GM23248 (cell line): ENCODE measurements at regions not wholly inside any gene's neighbourhood (a gene's known extent, or its start where the extent isn't known, plus 50 kb on each side); places are given as distances from the start of the nearest gene placed in this dataset.
A peak's percentile ranks its signal among the peaks of the same experiment; 100 is the strongest.

Experiments used
- DNase-seq: peaks from one replicate; pipeline ENCODE4 v3.0.0-alpha.2; 2015
- H2AFZ ChIP-seq: fragments of 200-600 bp; sonication (generic); 2 replicates; pipeline ENCODE4 v1.6.1; 2016; ENCODE audit warnings: antibody characterized with exemption
- H3F3A ChIP-seq: fragments of 200-600 bp; sonication (generic); 2 replicates; pipeline ENCODE4 v1.6.1; 2016; ENCODE audit warnings: mild to moderate bottlenecking, antibody characterized with exemption, mixed run types; ENCODE audit not compliant: insufficient read depth
- H3K27ac ChIP-seq: fragments of 200-600 bp; sonication (generic); 2 replicates; pipeline ENCODE4 v1.5.1; 2016; ENCODE audit warnings: mild to moderate bottlenecking
- H3K27me3 ChIP-seq: fragments of 200-600 bp; sonication (generic); replicated peaks from 2 replicates; pipeline ENCODE4 v1.6.1; 2016; ENCODE audit warnings: mild to moderate bottlenecking; ENCODE audit not compliant: insufficient read depth
- H3K36me3 ChIP-seq: fragments of 200-600 bp; sonication (generic); 2 replicates; pipeline ENCODE4 v1.6.1; 2016; ENCODE audit warnings: low read depth, mild to moderate bottlenecking
- H3K4me1 ChIP-seq: fragments of 200-600 bp; sonication (generic); 2 replicates; pipeline ENCODE4 v1.6.1; 2016; ENCODE audit warnings: mild to moderate bottlenecking; ENCODE audit not compliant: insufficient read depth
- H3K4me2 ChIP-seq: fragments of 200-600 bp; sonication (generic); one replicate; pipeline ENCODE4 v1.6.1; 2016; ENCODE audit warnings: mild to moderate bottlenecking; ENCODE audit not compliant: unreplicated experiment
- H3K4me3 ChIP-seq: fragments of 200-600 bp; sonication (generic); 2 replicates; pipeline ENCODE4 v1.5.1; 2016; ENCODE audit warnings: mild to moderate bottlenecking
- H3K79me2 ChIP-seq: fragments of 200-600 bp; sonication (generic); 2 replicates; pipeline ENCODE4 v1.6.1; 2016; ENCODE audit warnings: mild to moderate bottlenecking; ENCODE audit not compliant: insufficient read depth
- H3K9ac ChIP-seq: fragments of 200-600 bp; sonication (generic); 2 replicates; pipeline ENCODE4 v1.6.1; 2016; ENCODE audit warnings: mild to moderate bottlenecking
- H3K9me2 ChIP-seq: fragments of 200-600 bp; sonication (generic); 2 replicates; pipeline ENCODE4 v1.6.1; 2016; ENCODE audit warnings: mixed run types, mild to moderate bottlenecking, moderate library complexity; ENCODE audit not compliant: insufficient read depth
- H3K9me3 ChIP-seq: fragments of 200-600 bp; sonication (generic); one replicate; pipeline ENCODE4 v1.6.1; 2017; ENCODE audit warnings: low read depth
- H4K20me1 ChIP-seq: fragments of 200-600 bp; sonication (generic); 2 replicates; pipeline ENCODE4 v1.6.0; 2016; ENCODE audit not compliant: insufficient read depth
- EZH2 ChIP-seq: fragments of 200-600 bp; sonication (generic); IDR thresholded peaks from 2 replicates; pipeline ENCODE4 v1.6.1; 2018; ENCODE audit warnings: antibody characterized with exemption, mild to moderate bottlenecking; ENCODE audit not compliant: insufficient read depth, poor library complexity, severe bottlenecking
- EZH2phosphoT487 ChIP-seq: fragments of 200-600 bp; sonication (generic); IDR thresholded peaks from 2 replicates; pipeline ENCODE4 v1.6.1; 2018; ENCODE audit warnings: antibody characterized with exemption, moderate library complexity, mild to moderate bottlenecking, low read depth; ENCODE audit not compliant: insufficient read depth
- WGBS, 2 experiments: methylation state at CpG; one replicate each; pipeline ENCODE4 v1.1.6; 2015 to 2017; ENCODE audit warnings: low lambda C conversion rate in 2 of 2, low coverage in 1 of 2; ENCODE audit errors: missing lambda C conversion rate in 2 of 2; 5-methylcytosine and 5-hydroxymethylcytosine counted together
- in situ Hi-C: fragments of 300-500 bp; cut with MboI; formaldehyde crosslinking; loops from 2 replicates; pipeline ENCODE4 v1.15.0; 2020

GRCh38 chr5:34511481-34511880 is 144.6 kb upstream of the RAI14 start:
- Histone ChIP-seq H3K36me3 (no peaks in the 10 kb centered on the region), H3K4me2 (no peak overlapping the region), H3K27ac (no peak overlapping the region), H4K20me1 (no peaks in the 10 kb centered on the region), H3K79me2 (no peaks in the 10 kb centered on the region), H3K27me3 (no peaks in the 10 kb centered on the region), H2AFZ (peak overlapping the region; percentile 43; the same call in 1 of the 2 replicates), H3K4me3 (no peak overlapping the region), H3K4me1 (no peaks in the 10 kb centered on the region), H3K9ac (no peak overlapping the region), H3F3A (no peaks in the 10 kb centered on the region), H3K9me2 (no peaks in the 10 kb centered on the region), H3K9me3 (no peaks in the 10 kb centered on the region)
- in situ Hi-C loops, result no loop called here
- WGBS, 2 experiments, result 74 to 76% methylated on average over 1 of the region's 1 CpG
- TF ChIP-seq EZH2 (no peak), EZH2phosphoT487 (no peak)
- no peak for DNase-seq

DNA sequence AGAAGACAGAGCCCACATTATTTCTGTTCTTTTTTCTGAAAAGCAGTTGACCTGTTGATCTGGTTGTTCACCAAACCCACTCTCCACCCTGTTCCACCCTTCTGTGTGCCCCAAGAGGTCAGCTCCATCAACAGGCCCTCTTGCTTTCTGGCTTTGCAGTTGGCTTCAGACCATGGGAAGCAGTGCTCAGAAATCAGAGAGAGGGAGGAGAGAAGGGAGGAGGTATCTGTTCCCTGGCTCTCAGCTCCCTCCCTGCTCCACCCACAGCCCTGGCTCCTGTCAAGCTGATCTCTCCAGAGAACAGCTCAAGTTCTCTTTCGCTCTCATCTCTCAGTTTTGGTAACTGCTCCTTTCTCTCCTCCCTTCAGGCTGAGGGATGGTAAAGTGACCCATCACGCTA is 144.2 kb upstream of the RAI14 start:
- Histone ChIP-seq H3K36me3 (no peaks in the 10 kb centered on the region), H3K27ac (no peak overlapping the region), H3F3A (no peaks in the 10 kb centered on the region), H3K9me2 (no peaks in the 10 kb centered on the region), H3K4me1 (no peaks in the 10 kb centered on the region), H2AFZ (peak overlapping the region; percentile 43), H3K9me3 (no peaks in the 10 kb centered on the region), H3K27me3 (no peaks in the 10 kb centered on the region), H3K4me2 (no peak overlapping the region), H4K20me1 (no peaks in the 10 kb centered on the region), H3K9ac (no peak overlapping the region), H3K79me2 (no peaks in the 10 kb centered on the region), H3K4me3 (no peak overlapping the region)
- no peak for TF ChIP-seq EZH2
- TF ChIP-seq EZH2phosphoT487, result no peak
- DNase-seq, result no peak
- in situ Hi-C loops, result no loop called here
- 39 to 46% methylated on average over 2 of the region's 2 CpGs for WGBS, 2 experiments

DNA sequence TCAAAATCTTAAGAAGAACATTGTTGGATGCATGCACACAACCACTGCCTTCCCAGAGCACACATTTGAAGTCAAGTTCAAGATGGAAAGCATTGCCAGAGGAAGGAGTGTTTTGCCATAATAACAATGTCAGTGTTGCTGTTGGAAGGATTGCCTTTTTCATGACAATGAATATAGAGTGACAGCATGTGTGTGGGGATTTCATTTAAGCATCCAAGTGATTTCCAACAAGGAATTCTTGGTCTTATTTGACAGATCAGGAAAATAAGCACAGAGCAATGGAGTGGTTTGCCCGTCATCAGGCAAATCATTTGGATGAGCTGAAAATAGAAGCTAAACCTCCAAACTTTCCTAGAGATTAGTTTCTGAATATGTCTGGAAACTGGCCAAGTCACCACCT is 140.0 kb upstream of the RAI14 start:
- no peaks in the 10 kb centered on the region for H3K9me3 ChIP-seq
- H3F3A ChIP-seq, result peaks cover 10% of the 10 kb centered on the region
- H3K4me2 ChIP-seq, result no peak overlapping the region
- H3K27me3 ChIP-seq, result no peaks in the 10 kb centered on the region
- H3K27ac ChIP-seq, result no peak overlapping the region
- H2AFZ ChIP-seq, result no peak overlapping the region
- no peak overlapping the region for H3K9ac ChIP-seq
- no peak overlapping the region for H3K4me3 ChIP-seq
- H4K20me1 ChIP-seq, result no peaks in the 10 kb centered on the region
- no peaks in the 10 kb centered on the region for H3K79me2 ChIP-seq
- in situ Hi-C loops, result no loop called here
- H3K9me2 ChIP-seq, result no peaks in the 10 kb centered on the region
- peaks cover 9% of the 10 kb centered on the region for H3K4me1 ChIP-seq
- 89 to 100% methylated on average over 1 of the region's 1 CpG for WGBS, 2 experiments
- H3K36me3 ChIP-seq, result no peaks in the 10 kb centered on the region
- DNase-seq, result no peak
- TF ChIP-seq EZH2phosphoT487 (no peak), EZH2 (no peak)

- no peak overlapping the region for H3K4me2 ChIP-seq
- no peaks in the 10 kb centered on the region for H3K36me3 ChIP-seq
- 97% methylated on average over 6 of the region's 6 CpGs for WGBS, 2 experiments
- no peak overlapping the region for H3K9ac ChIP-seq
- no peaks in the 10 kb centered on the region for H3K27me3 ChIP-seq
- peaks cover 9% of the 10 kb centered on the region for H3K4me1 ChIP-seq
- no peaks in the 10 kb centered on the region for H3K9me2 ChIP-seq
- H2AFZ ChIP-seq, result no peak overlapping the region
- DNase-seq, result no peak
- no peaks in the 10 kb centered on the region for H3K79me2 ChIP-seq
- peaks cover 10% of the 10 kb centered on the region for H3F3A ChIP-seq
- H3K4me3 ChIP-seq, result no peak overlapping the region
- H3K9me3 ChIP-seq, result no peaks in the 10 kb centered on the region
- no peaks in the 10 kb centered on the region for H4K20me1 ChIP-seq
- no peak overlapping the region for H3K27ac ChIP-seq
- TF ChIP-seq EZH2phosphoT487, result no peak
- no peak for TF ChIP-seq EZH2
- in situ Hi-C loops, result no loop called here
These were observed 139.4 kb upstream of the RAI14 start for GRCh38 chr5:34516686-34517085.

- Histone ChIP-seq H4K20me1 (no peaks in the 10 kb centered on the region), H3K79me2 (no peaks in the 10 kb centered on the region), H3K36me3 (no peaks in the 10 kb centered on the region), H3F3A (peaks cover 10% of the 10 kb centered on the region), H3K4me2 (no peak overlapping the region), H3K9me3 (no peaks in the 10 kb centered on the region), H2AFZ (no peak overlapping the region), H3K27me3 (no peaks in the 10 kb centered on the region), H3K27ac (no peak overlapping the region), H3K4me1 (peaks cover 9% of the 10 kb centered on the region), H3K9ac (no peak overlapping the region), H3K4me3 (no peak overlapping the region), H3K9me2 (no peaks in the 10 kb centered on the region)
- 5 to 9% methylated on average over 2 of the region's 2 CpGs for WGBS, 2 experiments
- in situ Hi-C loops, result no loop called here
- DNase-seq, result peak; percentile 56
- TF ChIP-seq EZH2 (no peak), EZH2phosphoT487 (no peak)
These were observed 138.9 kb upstream of the RAI14 start for GRCh38 chr5:34517249-34517648.
